OCI-M2 (cell line): ENCODE measurements at regions not wholly inside any gene's neighbourhood (a gene's known extent, or its start where the extent isn't known, plus 50 kb on each side); places are given as distances from the start of the nearest gene placed in this dataset.
"Not testable (repeated sequence)": the region's sequence is repeated elsewhere in the genome, so short reads cannot be mapped to it uniquely, and the experiment has no call there.

ENCODE experiments used
- DNase-seq: peaks from one replicate; lab custom pipeline; 2025; ENCODE audit not compliant: unreplicated experiment; lab: John Stamatoyannopoulos, UW

DNA sequence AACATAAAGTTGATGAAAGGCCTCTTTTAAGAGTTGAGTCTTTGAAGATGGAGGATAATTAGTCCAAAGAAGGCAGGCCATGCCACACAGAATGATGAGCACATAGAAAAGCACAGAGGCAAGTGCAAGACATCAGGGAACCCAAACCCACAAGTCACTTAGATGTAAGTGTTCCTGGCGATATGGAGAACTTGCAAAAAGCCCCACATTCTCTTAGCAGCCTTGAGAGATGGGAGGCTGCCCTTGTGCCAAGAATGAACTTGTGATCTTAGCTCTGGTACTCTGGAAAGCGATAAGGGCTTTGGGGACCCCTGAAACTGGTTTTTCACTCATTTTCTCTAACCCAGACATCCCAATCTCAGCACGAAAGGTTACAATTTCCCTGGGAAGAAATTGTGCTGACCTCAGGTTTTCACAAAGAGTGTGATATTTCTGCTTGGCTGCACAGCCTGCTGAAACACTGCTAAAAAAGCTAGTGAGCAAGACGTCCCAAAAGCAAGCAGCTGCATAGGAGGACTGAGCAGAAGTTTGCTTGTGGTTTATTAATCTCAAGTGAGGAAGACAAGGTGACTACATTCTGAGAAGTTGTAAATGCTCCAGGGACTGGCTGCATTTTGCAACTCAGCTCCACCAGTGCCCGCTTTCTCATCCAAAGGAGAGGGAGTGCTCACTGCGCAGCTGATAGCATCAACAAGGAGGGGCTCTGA is 496.9 kb upstream of the CAMK1G start:
- no peak for DNase-seq

DNA sequence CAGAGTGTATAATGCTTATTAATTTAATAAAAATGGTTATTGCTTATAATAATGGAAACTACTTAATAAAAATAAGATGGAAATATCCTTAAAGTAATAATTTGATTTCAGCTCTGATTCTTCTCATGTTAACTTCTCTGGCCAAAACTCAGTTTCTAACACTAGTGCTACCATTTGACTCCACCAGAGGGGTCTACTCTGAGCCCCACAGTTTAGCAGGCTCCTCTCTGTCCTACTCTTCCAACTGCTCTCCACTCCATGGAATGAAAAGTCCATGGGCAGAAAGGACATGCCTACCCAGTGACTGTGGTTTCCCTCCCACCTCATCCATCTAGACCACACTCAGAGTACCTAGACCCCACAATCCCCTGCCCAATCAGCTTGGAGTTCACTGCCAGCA is 489.1 kb upstream of the CAMK1G start:
- DNase-seq = no peak

- DNase-seq = no peak
Measured at GRCh38 chr1:209095627-209096595, 487.6 kb upstream of the CAMK1G start.

- no peak for DNase-seq
Measured at GRCh38 chr1:209100460-209100859, 483.1 kb upstream of the CAMK1G start.

GRCh38 chr1:209101106-209101505 is 482.4 kb upstream of the CAMK1G start:
- DNase-seq = no peak

GRCh38 chr1:209102120-209102519 is 481.4 kb upstream of the CAMK1G start:
- no peak for DNase-seq

GRCh38 chr1:209102531-209102930 is 481.0 kb upstream of the CAMK1G start:
- no peak for DNase-seq

DNA sequence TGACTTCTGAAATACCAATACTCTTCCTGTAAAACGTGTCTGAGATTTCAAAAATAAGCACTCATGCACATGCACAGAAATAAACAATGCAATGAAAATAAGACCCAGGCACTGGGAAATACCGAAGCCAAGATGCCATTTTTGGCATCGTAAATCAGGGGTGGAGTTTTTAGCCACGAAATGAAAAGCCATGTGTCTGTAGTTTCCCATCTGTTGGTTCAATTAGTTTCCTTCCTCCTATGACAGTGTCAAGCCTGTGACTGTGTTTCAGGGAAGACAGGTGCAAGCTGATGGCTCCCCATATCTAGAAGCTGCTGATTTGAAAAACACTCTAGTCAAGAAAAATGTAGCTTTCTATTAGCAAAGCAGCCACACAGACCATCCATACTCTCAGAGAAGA is 480.4 kb upstream of the CAMK1G start:
- no peak for DNase-seq

GRCh38 chr1:209104646-209105045 is 478.9 kb upstream of the CAMK1G start:
- no peak for DNase-seq

GRCh38 chr1:209105701-209106100 is 477.8 kb upstream of the CAMK1G start:
- no peak for DNase-seq

DNA sequence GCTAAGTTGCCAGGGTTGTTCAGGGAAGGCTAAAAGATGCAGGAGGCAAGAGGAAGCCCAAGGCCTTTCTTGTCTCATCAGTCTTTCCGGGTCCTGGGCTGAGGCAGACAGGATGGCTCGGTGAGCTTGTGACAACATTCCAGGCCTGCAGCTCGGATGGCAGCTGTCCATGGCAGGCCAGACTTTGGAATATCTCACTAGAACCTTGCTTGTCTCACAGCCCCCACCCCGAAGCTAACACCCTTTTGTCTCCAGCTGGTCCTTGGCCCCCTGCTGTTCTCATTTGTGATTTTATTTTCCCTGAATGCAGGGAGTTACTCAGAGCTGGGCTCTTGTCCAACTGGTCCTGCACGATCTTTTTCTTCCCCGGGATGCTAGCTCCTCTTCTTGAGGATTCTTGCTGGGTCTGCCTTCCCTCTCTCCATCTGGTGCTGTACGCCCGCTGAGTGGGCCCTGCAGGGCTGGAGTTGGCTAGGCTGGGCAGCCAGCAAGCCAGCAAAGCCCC is 477.2 kb upstream of the CAMK1G start:
- DNase-seq = no peak

DNA sequence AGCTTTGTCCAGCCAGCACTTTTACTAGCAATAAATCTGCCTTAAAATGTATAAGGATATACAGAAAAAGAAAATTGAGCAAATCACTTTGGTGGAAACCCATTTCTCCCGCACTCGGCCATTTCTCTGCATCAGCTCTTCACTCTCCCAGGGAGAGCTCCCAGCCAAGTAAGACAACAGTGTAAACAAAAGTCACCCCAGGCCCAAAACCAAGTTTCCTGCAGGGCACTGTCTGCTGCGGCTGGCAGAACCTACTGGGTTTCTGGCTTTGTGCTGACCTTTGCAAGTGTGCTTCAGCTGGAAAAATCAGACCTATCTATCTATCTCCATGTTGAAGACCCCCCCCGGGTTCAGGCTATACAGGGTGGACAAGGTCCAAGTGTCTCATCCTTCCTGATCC is 476.7 kb upstream of the CAMK1G start:
- DNase-seq = no peak

- DNase-seq = no peak
Measured at GRCh38 chr1:209107535-209107934, 476.0 kb upstream of the CAMK1G start.

DNA sequence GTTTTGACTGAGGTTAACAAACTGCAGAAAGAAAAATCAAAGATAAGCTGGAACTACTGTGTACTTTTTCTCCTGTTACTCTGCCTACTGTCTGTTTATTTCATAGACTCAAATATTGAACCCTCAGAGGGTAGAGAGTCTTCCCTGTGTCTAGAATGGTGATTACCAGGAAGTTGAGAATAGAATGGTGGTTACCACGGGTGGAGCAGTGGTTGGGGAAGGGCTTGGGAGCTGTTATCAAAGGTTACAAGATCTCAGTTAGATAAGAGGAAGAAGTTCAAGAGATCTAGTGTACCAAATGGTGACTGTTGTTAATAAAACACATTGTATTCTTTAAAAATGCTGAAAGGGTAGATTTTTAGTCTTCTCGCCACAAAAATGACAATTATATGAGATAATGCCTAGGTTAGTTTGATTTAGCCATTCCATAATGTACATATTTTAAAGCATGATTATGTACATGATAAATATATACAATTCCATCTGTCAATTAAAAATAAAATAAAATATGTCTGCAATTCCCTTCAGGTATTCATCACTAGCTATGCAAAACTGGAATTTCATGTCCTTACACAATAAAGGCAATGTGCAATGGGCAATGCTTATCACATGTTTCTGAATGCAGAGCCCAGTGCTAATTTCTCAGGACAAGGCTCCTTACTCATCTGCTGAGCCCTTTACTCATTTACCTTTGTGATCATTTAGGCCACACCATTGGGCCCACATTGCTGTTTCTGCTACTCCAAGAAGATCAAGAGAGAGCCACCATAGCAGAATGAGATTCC is 474.3 kb upstream of the CAMK1G start:
- no peak for DNase-seq

- DNase-seq = no peak
Measured at GRCh38 chr1:209113521-209113920, 470.0 kb upstream of the CAMK1G start.

DNA sequence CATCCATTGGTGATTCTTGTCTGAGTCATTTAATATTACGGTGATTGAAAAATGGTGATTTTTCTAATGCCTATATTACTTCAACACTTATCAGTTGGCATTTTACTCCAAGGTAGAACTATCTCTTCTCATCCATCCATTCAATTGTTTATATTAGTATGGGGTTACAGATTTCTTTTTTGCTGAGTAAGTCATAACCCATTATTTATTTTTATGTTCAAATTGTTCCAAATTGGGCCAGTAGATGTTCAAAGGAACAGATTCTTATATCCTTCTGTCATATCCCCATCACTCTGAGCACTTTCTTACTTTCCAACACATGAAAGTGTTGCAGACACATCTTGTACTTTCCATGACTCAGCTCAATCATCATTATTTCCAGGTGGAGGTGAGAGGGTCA is 466.8 kb upstream of the CAMK1G start:
- no peak for DNase-seq

GRCh38 chr1:209123601-209124000 is 459.9 kb upstream of the CAMK1G start:
- no peak for DNase-seq

GRCh38 chr1:209129091-209129490 is 454.4 kb upstream of the CAMK1G start:
- not testable (repeated sequence) for DNase-seq

- no peak for DNase-seq
Measured at GRCh38 chr1:209130886-209131285, 452.6 kb upstream of the CAMK1G start.

DNA sequence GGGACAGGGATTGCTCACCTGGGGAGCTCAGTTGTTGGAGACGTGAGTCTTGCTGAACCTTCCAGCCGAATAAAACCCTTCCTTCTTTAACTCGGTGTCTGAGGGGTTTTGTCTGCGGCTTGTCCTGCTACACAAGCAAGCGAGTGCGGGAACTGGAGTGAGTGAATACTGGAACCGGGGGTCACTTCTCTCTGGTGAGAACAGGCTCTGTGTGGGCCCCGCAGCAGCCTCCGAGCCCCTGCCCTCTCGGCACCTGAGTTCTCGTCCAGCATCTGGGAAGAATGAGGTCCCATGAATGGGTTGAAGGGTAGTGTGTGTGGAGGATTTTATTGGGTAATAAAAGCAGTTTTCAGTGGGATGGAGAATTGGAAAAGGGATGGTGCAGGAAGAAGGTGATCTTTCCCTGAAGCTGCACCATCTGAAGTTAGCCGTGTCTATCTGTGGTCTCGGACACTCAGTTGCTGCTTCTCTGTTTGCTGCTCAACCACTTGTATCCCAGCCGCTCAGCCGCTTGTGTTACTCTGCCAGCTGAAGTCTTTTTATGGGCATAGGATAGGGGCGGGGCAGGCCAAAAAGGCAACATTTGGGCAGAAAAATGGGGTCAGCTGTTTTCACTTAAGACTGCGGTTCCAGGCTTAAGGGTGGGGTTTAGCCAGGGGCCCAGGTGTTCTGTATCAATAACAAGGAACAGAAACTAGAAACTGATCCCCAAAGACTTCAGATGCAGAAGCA is 450.6 kb upstream of the CAMK1G start:
- no peak for DNase-seq

DNA sequence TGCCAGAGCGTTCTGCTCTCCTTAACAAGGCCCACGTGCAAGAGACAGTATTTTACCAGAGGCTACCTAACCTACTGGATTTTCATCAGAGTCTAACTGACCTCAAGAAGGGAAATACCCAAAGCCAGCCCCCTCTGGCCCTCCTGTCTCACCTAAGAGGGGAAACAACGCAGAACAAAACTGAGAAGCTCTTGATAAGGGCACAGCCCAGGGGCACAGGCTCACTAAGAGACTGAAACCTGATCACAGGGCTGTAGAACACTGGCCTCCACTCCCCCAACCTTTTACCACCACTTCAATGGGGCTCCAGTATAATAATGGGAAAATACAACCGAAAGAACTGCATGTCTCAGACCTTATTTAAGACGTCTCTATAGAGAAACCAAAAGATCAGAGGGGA is 449.5 kb upstream of the CAMK1G start:
- DNase-seq = no peak
